ENCODE measurements at regions not wholly inside any gene's neighbourhood (a gene's known extent, or its start where the extent isn't known, plus 50 kb on each side); places are given as distances from the start of the nearest gene placed in this dataset.

DNA sequence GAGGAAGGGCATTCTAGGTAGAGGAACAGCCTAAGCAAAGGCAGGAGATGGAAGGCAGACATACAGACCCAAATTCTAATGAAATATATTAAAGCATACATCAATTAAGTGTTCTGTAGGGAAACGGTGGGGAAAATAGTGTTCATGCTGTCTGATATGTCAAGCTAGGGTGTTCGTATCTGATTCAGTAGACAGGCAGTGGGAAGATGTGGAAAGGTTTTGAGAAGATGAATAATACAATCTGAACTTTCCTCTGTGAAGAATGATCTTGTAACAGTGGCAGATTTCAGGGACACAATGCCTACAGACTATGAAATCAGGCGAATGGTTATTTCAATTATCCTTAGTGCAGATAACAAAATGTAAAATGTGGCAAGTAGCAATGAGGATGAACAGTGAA is 594.2 kb downstream of the KCTD12 start:
- no peak for TF ChIP-seq CTCF (optimal IDR thresholded peaks at IDR 0.05 in 1 of 3, IDR thresholded peaks at IDR 0.05 in 1 of 3, conservative IDR thresholded peaks at IDR 0.05 in 1 of 3; ENCODE audit: extremely low read depth in 1 of 3, insufficient read depth in 2 of 3, low read length in 3 of 3)
- no peak for TF ChIP-seq EZH2 (IDR thresholded peaks at IDR 0.05; ENCODE audit: low read length)
